ENCODE measurements at regions not wholly inside any gene's neighbourhood (a gene's known extent, or its start where the extent isn't known, plus 50 kb on each side); places are given as distances from the start of the nearest gene placed in this dataset.
A peak's percentile ranks its signal among the peaks of the same experiment; 100 is the strongest.

GRCh38 chr16:85385463-85386331 lies 227.4 kb upstream of the GSE1 start:
- TF ChIP-seq CTCF (IDR thresholded peaks at IDR 0.05), result no peak
- no peaks in the 10 kb centered on the region for H3K27me3 ChIP-seq (ENCODE audit: control insufficient read depth, insufficient read depth, low read length)
- ATAC-seq, result peak in 1 of 3 donors; percentile 58
- no peak overlapping the region for H3K4me3 ChIP-seq (ENCODE audit: low read length)
- no peak overlapping the region for H3K27ac ChIP-seq (ENCODE audit: low read length)
- no peaks in the 10 kb centered on the region for H3K36me3 ChIP-seq (ENCODE audit: control insufficient read depth, insufficient read depth, low read length)
- H3K4me1 Mint-ChIP-seq, result no peaks in the 10 kb centered on the region
- H3K9me3 ChIP-seq (ENCODE audit: control insufficient read depth, insufficient read depth, low read length), result no peaks in the 10 kb centered on the region
- intact Hi-C loops (cut with micrococcal nuclease), result no loop called here
- no peak overlapping the region for H3K27ac Mint-ChIP-seq
- H3K4me1 ChIP-seq (ENCODE audit: control insufficient read depth, insufficient read depth, low read length), result no peaks in the 10 kb centered on the region
- WGBS (ENCODE audit: insufficient coverage), result 68% methylated on average over 32 of the region's 32 CpGs
- no peak overlapping the region for H3K4me3 Mint-ChIP-seq
- H3K27me3 Mint-ChIP-seq (ENCODE audit: low read depth in 2 of 2), result peaks cover 10 to 16% of the 10 kb centered on the region in 2 donors
- DNase-seq, result no peak
- H3K9me3 Mint-ChIP-seq, result peaks cover 0 to 3% of the 10 kb centered on the region in 2 donors
- no peaks in the 10 kb centered on the region for H3K36me3 Mint-ChIP-seq

- WGBS (ENCODE audit: insufficient coverage), result 78% methylated on average over 13 of the region's 13 CpGs
- DNase-seq (no peak), ATAC-seq (no peak)
- H3K27ac Mint-ChIP-seq, result no peak overlapping the region
- no peaks in the 10 kb centered on the region for H3K36me3 ChIP-seq (ENCODE audit: control insufficient read depth, insufficient read depth, low read length)
- H3K27me3 Mint-ChIP-seq (ENCODE audit: low read depth in 2 of 2), result peaks cover 1 to 11% of the 10 kb centered on the region in 2 donors
- no peaks in the 10 kb centered on the region for H3K4me1 ChIP-seq (ENCODE audit: control insufficient read depth, insufficient read depth, low read length)
- no peak overlapping the region for H3K4me3 Mint-ChIP-seq
- H3K36me3 Mint-ChIP-seq, result no peaks in the 10 kb centered on the region
- no peak overlapping the region for H3K27ac ChIP-seq (ENCODE audit: low read length)
- intact Hi-C loops (cut with micrococcal nuclease), result no loop called here
- no peaks in the 10 kb centered on the region for H3K9me3 ChIP-seq (ENCODE audit: control insufficient read depth, insufficient read depth, low read length)
- no peak overlapping the region for H3K4me3 ChIP-seq (ENCODE audit: low read length)
- H3K9me3 Mint-ChIP-seq, result peaks cover 0 to 3% of the 10 kb centered on the region in 2 donors
- no peaks in the 10 kb centered on the region for H3K4me1 Mint-ChIP-seq
- no peaks in the 10 kb centered on the region for H3K27me3 ChIP-seq (ENCODE audit: control insufficient read depth, insufficient read depth, low read length)
- TF ChIP-seq CTCF (IDR thresholded peaks at IDR 0.05), result no peak
These were observed 226.5 kb upstream of the GSE1 start for GRCh38 chr16:85386467-85387170.

GRCh38 chr16:85387171-85387507 lies 226.0 kb upstream of the GSE1 start:
- Histone ChIP-seq H3K4me3 (ENCODE audit: low read length) (no peak overlapping the region), H3K27me3 (ENCODE audit: control insufficient read depth, insufficient read depth, low read length) (no peaks in the 10 kb centered on the region), H3K36me3 (ENCODE audit: control insufficient read depth, insufficient read depth, low read length) (no peaks in the 10 kb centered on the region), H3K4me1 (ENCODE audit: control insufficient read depth, insufficient read depth, low read length) (no peaks in the 10 kb centered on the region), H3K27ac (ENCODE audit: low read length) (no peak overlapping the region), H3K9me3 (ENCODE audit: control insufficient read depth, insufficient read depth, low read length) (no peaks in the 10 kb centered on the region)
- TF ChIP-seq CTCF (IDR thresholded peaks at IDR 0.05), result no peak
- no peak overlapping the region for H3K27ac Mint-ChIP-seq
- peaks cover 0 to 9% of the 10 kb centered on the region in 2 donors for H3K27me3 Mint-ChIP-seq (ENCODE audit: low read depth in 2 of 2)
- H3K9me3 Mint-ChIP-seq, result peaks cover 0 to 3% of the 10 kb centered on the region in 2 donors
- no peak for ATAC-seq
- no peaks in the 10 kb centered on the region for H3K4me1 Mint-ChIP-seq
- H3K36me3 Mint-ChIP-seq, result no peaks in the 10 kb centered on the region
- WGBS (ENCODE audit: insufficient coverage), result 81% methylated on average over 11 of the region's 11 CpGs
- no peak for DNase-seq
- H3K4me3 Mint-ChIP-seq, result no peak overlapping the region
- intact Hi-C loops (cut with micrococcal nuclease), result no loop called here
